GM18867 (cell line): ENCODE measurements at regions not wholly inside any gene's neighbourhood (a gene's known extent, or its start where the extent isn't known, plus 50 kb on each side); places are given as distances from the start of the nearest gene placed in this dataset.
A peak's percentile ranks its signal among the peaks of the same experiment; 100 is the strongest.

Source experiments
- ATAC-seq: cut with Tn5 transposase; IDR thresholded peaks from one replicate; pipeline ENCODE4 v1.9.1; 2021; ENCODE audit warnings: mild to moderate bottlenecking, moderate library complexity; ENCODE audit not compliant: unreplicated experiment

DNA sequence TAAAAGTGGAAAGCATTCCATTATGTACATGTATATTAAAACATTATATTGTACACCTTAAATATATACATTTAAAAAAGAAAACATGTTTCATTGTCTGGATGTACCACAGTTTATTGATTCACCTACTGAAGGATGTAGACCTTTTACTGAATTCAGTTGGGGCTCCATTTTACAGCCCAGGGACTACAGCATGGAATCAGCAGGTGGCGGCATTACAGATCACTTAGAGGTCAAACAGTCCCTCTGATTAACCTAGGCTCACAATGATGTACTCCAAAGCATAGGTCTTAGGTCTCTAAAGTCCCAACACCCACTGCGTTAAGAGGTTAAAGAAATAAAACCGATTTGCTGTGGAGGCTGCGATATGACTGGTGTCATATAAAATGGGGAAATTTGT lies 490.9 kb downstream of the SHISA9 start:
- no peak for ATAC-seq

- ATAC-seq = no peak
These were observed 492.4 kb downstream of the SHISA9 start for GRCh38 chr16:13393816-13394215.

- ATAC-seq = no peak
These were observed 493.1 kb downstream of the SHISA9 start for GRCh38 chr16:13394488-13394887.

DNA sequence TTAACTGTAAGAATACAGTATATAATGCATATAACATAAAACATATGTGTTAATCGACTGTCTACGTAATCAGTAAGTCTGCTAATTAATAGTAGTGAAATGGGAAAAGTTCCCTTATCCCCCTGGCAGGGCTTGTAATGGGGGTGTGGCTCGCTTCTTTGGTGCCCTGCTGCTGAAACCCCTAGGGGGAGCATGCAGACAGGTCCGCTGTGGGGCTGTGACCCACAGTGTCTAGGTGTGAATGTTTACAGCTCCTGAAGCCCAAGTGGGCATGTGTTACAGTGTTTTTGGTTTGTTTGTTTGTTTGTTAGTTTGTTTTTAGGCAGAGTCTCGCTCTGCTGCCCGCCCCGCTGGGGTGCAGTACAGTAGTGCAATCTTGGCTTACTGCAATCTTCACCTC lies 495.7 kb downstream of the SHISA9 start:
- ATAC-seq = no peak

DNA sequence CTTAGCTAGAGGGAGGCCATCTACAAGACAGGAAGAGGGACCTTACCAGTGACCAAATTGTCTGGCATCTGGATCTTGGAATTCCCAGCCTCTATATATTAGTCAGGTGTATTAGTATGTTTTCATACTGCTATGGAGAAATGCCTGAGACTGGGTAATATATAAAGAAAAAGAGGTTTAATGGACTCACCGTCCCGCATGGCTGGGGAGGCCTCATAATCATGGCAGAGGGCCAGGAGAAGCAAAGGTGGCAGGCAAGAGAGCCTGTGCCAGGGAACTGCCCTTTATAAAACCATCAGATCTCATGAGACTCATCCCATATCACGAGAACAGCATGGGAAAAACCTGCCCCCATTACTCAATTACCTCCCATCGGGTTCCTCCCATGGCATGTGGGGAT lies 500.2 kb downstream of the SHISA9 start:
- no peak for ATAC-seq

DNA sequence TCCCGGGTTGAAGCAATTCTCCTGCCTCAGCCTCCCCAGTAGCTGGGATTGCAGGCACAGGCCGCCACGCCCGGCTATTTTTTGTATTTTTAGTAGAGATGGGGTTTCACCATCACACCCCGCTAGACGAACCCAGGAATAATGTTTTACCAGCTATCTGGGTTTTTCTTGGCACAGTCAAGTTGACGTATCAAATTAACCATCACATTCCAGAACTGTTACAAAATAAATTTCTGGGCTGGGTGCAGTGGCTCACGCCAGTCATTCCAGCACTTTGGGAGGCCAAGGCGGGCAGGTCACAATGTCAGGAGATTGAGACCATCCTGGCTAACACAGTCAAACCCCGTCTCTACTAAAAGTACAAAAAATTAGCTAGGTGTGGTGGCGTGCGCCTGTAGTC lies 501.2 kb downstream of the SHISA9 start:
- no peak for ATAC-seq

DNA sequence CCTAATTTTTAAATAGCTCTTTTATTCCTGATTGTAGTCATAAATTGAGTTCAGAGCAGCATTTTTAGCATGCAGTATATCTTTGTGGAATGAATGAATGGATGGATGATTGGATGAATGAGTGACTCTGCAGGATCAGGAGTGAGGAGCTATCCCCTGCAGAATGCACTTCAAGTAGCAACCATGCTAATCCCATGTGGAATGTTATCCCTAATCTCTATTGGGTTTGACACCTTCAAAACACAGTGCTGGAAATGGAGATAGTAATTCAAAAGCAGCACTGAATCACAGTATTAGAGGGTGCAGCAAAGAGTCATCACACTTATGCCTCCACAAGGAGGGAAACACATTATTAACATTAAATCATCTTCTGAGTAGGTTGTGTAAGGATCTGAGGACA lies 501.9 kb downstream of the SHISA9 start:
- ATAC-seq = no peak

DNA sequence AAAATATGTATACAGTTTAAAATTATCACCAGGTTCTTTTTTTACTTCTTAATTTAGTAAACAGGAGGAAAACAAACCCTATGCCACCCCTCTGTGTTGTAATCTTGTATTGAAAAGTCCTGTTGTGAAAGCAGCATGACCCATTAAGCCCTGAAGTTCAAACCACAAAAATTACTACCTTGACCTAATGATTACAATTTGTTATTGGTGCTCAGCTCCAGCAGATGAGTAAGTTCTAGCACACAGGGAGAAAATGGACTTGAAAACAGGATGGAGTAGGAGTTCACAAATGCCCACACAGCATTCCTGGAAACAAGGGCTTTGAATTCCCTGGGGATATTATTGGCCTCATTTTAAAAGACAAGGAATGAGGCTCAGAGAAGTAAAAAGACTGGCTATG lies 505.8 kb upstream of the ERCC4 start:
- no peak for ATAC-seq

GRCh38 chr16:13419589-13419988 lies 500.4 kb upstream of the ERCC4 start:
- ATAC-seq = no peak

- no peak for ATAC-seq
These were observed 498.2 kb upstream of the ERCC4 start for GRCh38 chr16:13421726-13422125.

DNA sequence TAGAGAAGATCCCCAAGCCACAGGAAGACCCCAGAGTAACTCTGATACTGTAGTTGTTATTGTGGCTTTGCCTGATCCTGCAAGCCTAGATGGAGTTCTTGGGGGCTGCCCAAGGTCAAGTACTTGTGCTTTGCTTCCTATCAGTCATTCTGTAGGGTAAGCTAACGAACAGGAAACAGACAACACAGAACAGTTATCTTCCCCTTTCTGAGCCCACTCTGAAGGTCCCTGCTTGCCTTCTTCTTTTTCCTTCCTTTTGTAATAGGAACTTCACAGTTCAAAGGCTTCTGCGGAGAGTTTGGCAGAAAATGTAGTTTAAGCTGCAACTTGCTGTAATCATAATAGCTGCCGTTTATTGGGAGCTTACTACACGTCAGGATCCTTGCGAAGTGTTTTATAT lies 494.1 kb upstream of the ERCC4 start:
- ATAC-seq = no peak

DNA sequence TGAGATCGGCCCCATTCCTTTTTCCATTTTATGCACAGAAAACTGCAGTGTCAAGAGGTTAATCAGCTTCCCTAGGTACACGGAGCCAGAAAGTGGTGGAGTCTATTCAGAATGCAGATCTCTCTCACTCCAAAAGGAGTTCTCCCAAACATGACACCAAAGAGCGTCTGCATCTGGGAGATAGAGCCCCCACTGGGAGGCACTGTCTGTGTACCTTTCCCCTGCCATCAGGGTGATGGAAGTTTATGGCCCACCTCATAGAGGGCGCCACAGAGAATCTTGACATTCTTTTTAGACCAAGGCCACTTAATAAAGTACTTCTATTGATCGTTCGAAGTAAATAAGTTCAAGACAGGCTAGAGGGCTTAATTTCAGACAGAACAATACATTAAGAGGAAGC lies 493.7 kb upstream of the ERCC4 start:
- ATAC-seq = no peak

- ATAC-seq = no peak
These were observed 493.2 kb upstream of the ERCC4 start for GRCh38 chr16:13426736-13427135.

DNA sequence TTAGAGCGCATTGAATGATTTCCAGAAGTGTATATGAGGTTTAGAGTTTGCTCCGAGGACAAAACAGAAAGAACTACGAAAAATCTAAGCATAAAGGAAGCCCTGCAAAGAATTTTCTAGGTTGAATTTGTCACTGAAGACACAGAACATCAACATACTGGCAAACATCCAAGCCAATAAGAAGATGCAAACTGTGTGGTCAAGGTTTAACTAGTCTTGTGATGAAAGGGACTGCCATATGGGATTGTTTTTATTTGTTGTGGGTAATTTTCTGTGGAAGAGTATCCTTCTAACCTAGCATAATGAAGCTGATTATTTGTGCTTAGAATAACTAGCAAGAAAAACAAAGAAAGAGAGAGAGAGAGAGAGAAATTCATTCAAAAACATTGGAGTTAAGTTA lies 492.0 kb upstream of the ERCC4 start:
- ATAC-seq = no peak

DNA sequence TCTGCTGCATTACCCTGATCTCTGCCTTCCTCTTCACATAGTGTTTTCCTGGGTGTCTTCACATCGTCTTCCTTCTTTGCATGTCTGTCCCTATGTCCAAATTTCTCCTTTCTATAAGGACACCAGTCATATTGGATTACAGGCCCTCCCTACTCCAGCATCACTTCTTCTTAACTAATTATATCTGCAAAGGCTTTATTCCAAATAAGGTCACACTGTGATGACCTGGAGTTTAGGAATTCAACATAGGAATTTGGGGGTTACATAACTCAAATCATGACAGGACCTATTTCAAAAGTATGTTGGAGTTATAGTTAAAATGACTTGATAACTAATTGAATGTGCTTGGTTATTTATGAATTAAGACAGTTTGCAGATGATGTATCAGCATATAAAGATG lies 490.5 kb upstream of the ERCC4 start:
- ATAC-seq = no peak

- ATAC-seq = no peak
These were observed 484.5 kb upstream of the ERCC4 start for GRCh38 chr16:13435415-13435814.

- no peak for ATAC-seq
These were observed 484.0 kb upstream of the ERCC4 start for GRCh38 chr16:13435873-13436474.

GRCh38 chr16:13436641-13437412 lies 483.1 kb upstream of the ERCC4 start:
- peak; percentile 50 for ATAC-seq

GRCh38 chr16:13437413-13437795 lies 482.6 kb upstream of the ERCC4 start:
- no peak for ATAC-seq

DNA sequence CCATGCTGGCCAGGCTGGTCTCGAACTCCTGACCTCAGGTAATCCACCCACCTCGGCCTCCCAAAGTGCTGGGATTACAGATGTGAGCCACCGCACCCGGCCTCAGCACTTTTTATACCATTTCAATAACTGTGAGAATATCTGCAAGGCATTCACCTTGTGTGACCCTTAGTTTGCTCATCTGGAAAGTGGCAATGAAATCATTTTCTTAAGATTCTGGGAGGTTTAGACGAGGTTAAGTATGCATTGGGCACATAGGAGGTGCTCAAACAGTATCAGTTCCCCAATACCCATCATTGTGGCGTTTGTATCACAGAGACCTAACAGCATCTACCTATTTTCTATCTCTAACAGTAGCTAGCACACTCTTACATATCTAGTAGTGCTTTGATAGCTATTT lies 481.9 kb upstream of the ERCC4 start:
- peak; percentile 49 for ATAC-seq

DNA sequence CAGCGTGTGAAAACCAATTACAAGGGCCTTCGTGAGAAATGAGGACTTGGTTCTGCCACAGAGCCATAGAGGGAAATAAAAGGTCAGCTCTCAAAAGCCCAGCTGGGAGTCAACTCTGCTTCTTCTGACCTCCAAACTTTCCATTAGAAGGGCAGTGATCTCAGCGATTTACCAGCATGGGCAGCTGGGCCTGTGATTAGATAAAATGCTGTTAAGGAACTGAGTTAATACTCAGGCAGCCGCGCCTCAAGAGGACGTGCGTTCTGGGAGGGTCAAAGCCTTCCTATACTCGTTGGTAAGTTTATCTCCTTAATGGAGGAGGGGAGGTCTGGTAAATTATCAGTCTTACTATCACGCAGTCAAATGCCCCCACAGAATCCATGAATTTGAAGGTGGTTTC lies 480.2 kb upstream of the ERCC4 start:
- no peak for ATAC-seq

DNA sequence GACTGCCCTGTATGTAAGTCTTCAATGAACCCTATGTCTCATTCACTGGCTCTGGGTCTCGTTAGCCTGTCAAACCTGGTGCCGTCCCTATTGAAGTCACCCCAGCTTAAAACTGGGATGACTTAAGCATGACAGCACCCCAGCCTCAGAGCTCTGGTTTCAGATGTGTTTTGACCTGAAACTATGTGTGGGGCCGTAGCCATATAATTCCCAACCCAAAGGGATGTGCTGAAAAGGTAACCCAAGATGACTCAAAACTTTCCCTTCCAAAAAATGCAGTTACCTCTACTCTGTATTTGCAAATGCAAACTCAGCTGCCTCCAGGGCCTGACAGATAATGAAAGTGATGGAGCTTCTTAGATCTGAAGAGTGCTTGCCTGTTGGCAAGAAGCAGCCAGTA lies 478.3 kb upstream of the ERCC4 start:
- peak; percentile 43 for ATAC-seq

- no peak for ATAC-seq
These were observed 471.6 kb upstream of the ERCC4 start for GRCh38 chr16:13448346-13448745.
